ENCODE measurements at regions not wholly inside any gene's neighbourhood (a gene's known extent, or its start where the extent isn't known, plus 50 kb on each side); places are given as distances from the start of the nearest gene placed in this dataset.

DNA sequence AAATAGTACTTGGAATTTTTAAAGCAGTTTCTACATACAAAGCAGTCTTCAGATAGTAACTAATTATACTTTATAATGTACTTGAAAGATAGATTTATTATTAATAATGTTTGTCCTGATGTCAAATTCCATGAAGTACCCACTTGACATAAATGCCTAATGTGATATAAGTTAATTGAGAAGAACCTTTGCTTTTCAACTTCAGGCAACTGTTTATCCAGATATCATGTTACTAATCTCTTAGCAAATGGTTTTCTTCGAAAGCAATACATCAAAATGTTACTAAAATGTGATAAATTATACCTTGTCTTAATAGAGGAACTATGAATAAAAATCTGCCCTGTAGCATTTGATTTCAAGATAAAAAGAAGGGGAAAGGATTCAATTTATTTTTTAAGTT, 146.8 kb upstream of the FBXL17 start:
- Histone ChIP-seq H3K36me3 (ENCODE audit: control insufficient read depth in 2 of 2, extremely low read depth in 1 of 2, insufficient read depth in 2 of 2, low read length in 2 of 2) (no peaks in the 10 kb centered on the region), H4K20me1 (replicated peaks; ENCODE audit: control insufficient read depth, extremely low read depth, insufficient read depth, low read length) (no peaks in the 10 kb centered on the region), H3K79me2 (ENCODE audit: control insufficient read depth, insufficient read depth, low read length) (no peaks in the 10 kb centered on the region), H2AFZ (ENCODE audit: low read depth, low read length) (no peak overlapping the region), H3K9ac (replicated peaks; ENCODE audit: extremely low read depth, insufficient read depth, low read length) (no peak overlapping the region), H3K4me2 (ENCODE audit: insufficient read depth, low read length) (no peak overlapping the region), H3K27me3 (ENCODE audit: control insufficient read depth in 2 of 2, insufficient read depth in 2 of 2, low read length in 2 of 2) (no peaks in the 10 kb centered on the region), H3K27ac (ENCODE audit: insufficient read depth, low read depth, low read length) (no peak overlapping the region), H3K9me3 (replicated peaks; ENCODE audit: control insufficient read depth, insufficient read depth, low read length) (no peaks in the 10 kb centered on the region), H3K9me1 (replicated peaks; ENCODE audit: control insufficient read depth, extremely low read depth, insufficient read depth, low read length) (no peaks in the 10 kb centered on the region), H3K4me3 (replicated peaks in 1 of 3; ENCODE audit: insufficient read depth in 1 of 3, low read depth in 1 of 3, low read length in 3 of 3) (no peak overlapping the region), H3K4me1 (ENCODE audit: control insufficient read depth, extremely low read depth, insufficient read depth, low read length) (no peaks in the 10 kb centered on the region)
- POLR2A ChIA-PET, result no interaction called here
- FAIRE-seq (no peak), DNase-seq (ENCODE audit: low read depth, low spot score) (no peak)
- intact Hi-C loops (cut with micrococcal nuclease), result no loop called here
- CTCF ChIA-PET, result no interaction called here
- BruUV-seq (replicated peaks), result no TSS peak
- dilution Hi-C loops (cut with MboI; ENCODE audit: extremely low pct_ligation_motif_present, low sequenced_read_pairs), result no loop called here
- TF ChIP-seq FOS (IDR thresholded peaks at IDR 0.05; ENCODE audit: borderline replicate concordance, insufficient read depth, low read length) (no peak), GATA2 (IDR thresholded peaks at IDR 0.05; ENCODE audit: insufficient read depth, insufficient read length, low read depth, low read length) (no peak), JUN (IDR thresholded peaks at IDR 0.05; ENCODE audit: borderline replicate concordance, insufficient read depth, insufficient read length, low read depth) (no peak), MYC (IDR thresholded peaks at IDR 0.05; ENCODE audit: low read depth, low read length) (no peak), POLR2A (IDR thresholded peaks at IDR 0.05; ENCODE audit: low read depth, low read length) (no peak), EZH2 (IDR thresholded peaks at IDR 0.05; ENCODE audit: borderline replicate concordance, low read depth, low read length, severe bottlenecking) (no peak), POLR2AphosphoS5 (IDR thresholded peaks at IDR 0.05; ENCODE audit: insufficient read depth, low read depth, low read length) (no peak)
- TF ChIP-seq, protein P1, sequence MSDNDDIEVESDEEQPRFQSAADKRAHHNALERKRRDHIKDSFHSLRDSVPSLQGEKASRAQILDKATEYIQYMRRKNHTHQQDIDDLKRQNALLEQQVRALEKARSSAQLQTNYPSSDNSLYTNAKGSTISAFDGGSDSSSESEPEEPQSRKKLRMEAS (IDR thresholded peaks at IDR 0.05; ENCODE audit: insufficient read depth, insufficient read length), result no peak
- TF ChIP-seq, protein P2, sequence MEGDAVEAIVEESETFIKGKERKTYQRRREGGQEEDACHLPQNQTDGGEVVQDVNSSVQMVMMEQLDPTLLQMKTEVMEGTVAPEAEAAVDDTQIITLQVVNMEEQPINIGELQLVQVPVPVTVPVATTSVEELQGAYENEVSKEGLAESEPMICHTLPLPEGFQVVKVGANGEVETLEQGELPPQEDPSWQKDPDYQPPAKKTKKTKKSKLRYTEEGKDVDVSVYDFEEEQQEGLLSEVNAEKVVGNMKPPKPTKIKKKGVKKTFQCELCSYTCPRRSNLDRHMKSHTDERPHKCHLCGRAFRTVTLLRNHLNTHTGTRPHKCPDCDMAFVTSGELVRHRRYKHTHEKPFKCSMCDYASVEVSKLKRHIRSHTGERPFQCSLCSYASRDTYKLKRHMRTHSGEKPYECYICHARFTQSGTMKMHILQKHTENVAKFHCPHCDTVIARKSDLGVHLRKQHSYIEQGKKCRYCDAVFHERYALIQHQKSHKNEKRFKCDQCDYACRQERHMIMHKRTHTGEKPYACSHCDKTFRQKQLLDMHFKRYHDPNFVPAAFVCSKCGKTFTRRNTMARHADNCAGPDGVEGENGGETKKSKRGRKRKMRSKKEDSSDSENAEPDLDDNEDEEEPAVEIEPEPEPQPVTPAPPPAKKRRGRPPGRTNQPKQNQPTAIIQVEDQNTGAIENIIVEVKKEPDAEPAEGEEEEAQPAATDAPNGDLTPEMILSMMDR (IDR thresholded peaks at IDR 0.05; ENCODE audit: extremely low read depth in 1 of 2, insufficient read depth in 1 of 2, low read depth in 1 of 2, low read length in 2 of 2), result no peak

All from endothelial cell of umbilical vein (primary cell).